ENCODE measurements at regions not wholly inside any gene's neighbourhood (a gene's known extent, or its start where the extent isn't known, plus 50 kb on each side); places are given as distances from the start of the nearest gene placed in this dataset.

- no peak overlapping the region for H3K4me3 ChIP-seq (ENCODE audit: low read depth, low read length)
- TF ChIP-seq CTCF (IDR thresholded peaks at IDR 0.05; ENCODE audit: low read depth, low read length), result no peak
- no peaks in the 10 kb centered on the region for H3K9me3 ChIP-seq (ENCODE audit: severe bottlenecking)
- H3K27me3 ChIP-seq (ENCODE audit: insufficient read depth, low read depth, severe bottlenecking), result peaks cover 33% of the 10 kb centered on the region
- H3K27ac ChIP-seq, result no peak overlapping the region
- DNase-seq, result no peak
- H3K36me3 ChIP-seq, result no peaks in the 10 kb centered on the region
Measured at GRCh38 chr2:103527278-103527677, 765.4 kb downstream of the TMEM182 start.

GRCh38 chr2:103529798-103530502 is 768.1 kb downstream of the TMEM182 start:
- Histone ChIP-seq H3K9me3 (ENCODE audit: severe bottlenecking) (no peaks in the 10 kb centered on the region), H3K27me3 (ENCODE audit: insufficient read depth, low read depth, severe bottlenecking) (peaks cover 26% of the 10 kb centered on the region), H3K4me3 (ENCODE audit: low read depth, low read length) (no peak overlapping the region), H3K36me3 (no peaks in the 10 kb centered on the region), H3K27ac (no peak overlapping the region)
- TF ChIP-seq CTCF (IDR thresholded peaks at IDR 0.05; ENCODE audit: low read depth, low read length), result no peak
- no peak for DNase-seq

GRCh38 chr2:103552775-103553174 is 790.9 kb downstream of the TMEM182 start:
- no peak for DNase-seq
- H3K4me3 ChIP-seq (ENCODE audit: low read depth, low read length), result no peak overlapping the region
- TF ChIP-seq CTCF (IDR thresholded peaks at IDR 0.05; ENCODE audit: low read depth, low read length), result no peak
- no peaks in the 10 kb centered on the region for H3K9me3 ChIP-seq (ENCODE audit: severe bottlenecking)
- H3K27ac ChIP-seq, result no peak overlapping the region
- peaks cover 12% of the 10 kb centered on the region for H3K27me3 ChIP-seq (ENCODE audit: insufficient read depth, low read depth, severe bottlenecking)
- H3K36me3 ChIP-seq, result no peaks in the 10 kb centered on the region

- H3K9me3 ChIP-seq (ENCODE audit: severe bottlenecking), result no peaks in the 10 kb centered on the region
- H3K36me3 ChIP-seq, result no peaks in the 10 kb centered on the region
- no peak overlapping the region for H3K27ac ChIP-seq
- no peak for DNase-seq
- 0 out of 2 replicates have a peak, but pooled peaks have one; percentile 5 for TF ChIP-seq CTCF (IDR thresholded peaks at IDR 0.05; ENCODE audit: low read depth, low read length)
- no peaks in the 10 kb centered on the region for H3K27me3 ChIP-seq (ENCODE audit: insufficient read depth, low read depth, severe bottlenecking)
- no peak overlapping the region for H3K4me3 ChIP-seq (ENCODE audit: low read depth, low read length)
Measured at GRCh38 chr2:103594823-103595222, 833.0 kb downstream of the TMEM182 start.

- no peaks in the 10 kb centered on the region for H3K9me3 ChIP-seq (ENCODE audit: severe bottlenecking)
- no peak overlapping the region for H3K27ac ChIP-seq
- no peaks in the 10 kb centered on the region for H3K36me3 ChIP-seq
- no peak overlapping the region for H3K4me3 ChIP-seq (ENCODE audit: low read depth, low read length)
- TF ChIP-seq CTCF (IDR thresholded peaks at IDR 0.05; ENCODE audit: low read depth, low read length), result no peak
- H3K27me3 ChIP-seq (ENCODE audit: insufficient read depth, low read depth, severe bottlenecking), result peaks cover 19% of the 10 kb centered on the region
- no peak for DNase-seq
Measured at GRCh38 chr2:103605071-103605780, 843.4 kb downstream of the TMEM182 start.

Data from WERI-Rb-1 (cell line).